ENCODE measurements at regions not wholly inside any gene's neighbourhood (a gene's known extent, or its start where the extent isn't known, plus 50 kb on each side); places are given as distances from the start of the nearest gene placed in this dataset.

- Histone ChIP-seq H3K27me3 (no peaks in the 10 kb centered on the region), H3K4me1 (no peaks in the 10 kb centered on the region), H3K36me3 (no peaks in the 10 kb centered on the region), H3K27ac (no peak overlapping the region), H3K4me3 (no peak overlapping the region), H3K9me3 (no peaks in the 10 kb centered on the region)
- ATAC-seq: no peak
- TF ChIP-seq POLR2A (IDR thresholded peaks at IDR 0.05): no peak
- TF ChIP-seq CTCF (IDR thresholded peaks at IDR 0.05 in 4 of 5, conservative IDR thresholded peaks at IDR 0.05 in 1 of 5): no peak
- intact Hi-C loops (cut with DNase I; ENCODE audit: low total_unique reads): no loop called here
- no peak for DNase-seq
- in situ Hi-C loops (cut with MboI; ENCODE audit: low sequenced_read_pairs in 4 of 4): no loop called here
Measured at GRCh38 chr4:166502660-166503059, 629.6 kb downstream of the TLL1 start.

GRCh38 chr4:166506051-166506450, 633.0 kb downstream of the TLL1 start:
- Histone ChIP-seq H3K4me3 (no peak overlapping the region), H3K36me3 (no peaks in the 10 kb centered on the region), H3K4me1 (no peaks in the 10 kb centered on the region), H3K9me3 (no peaks in the 10 kb centered on the region), H3K27ac (no peak overlapping the region), H3K27me3 (no peaks in the 10 kb centered on the region)
- intact Hi-C loops (cut with DNase I; ENCODE audit: low total_unique reads): no loop called here
- no peak for ATAC-seq
- TF ChIP-seq POLR2A (IDR thresholded peaks at IDR 0.05): no peak
- no peak for TF ChIP-seq CTCF (IDR thresholded peaks at IDR 0.05 in 4 of 5, conservative IDR thresholded peaks at IDR 0.05 in 1 of 5)
- in situ Hi-C loops (cut with MboI; ENCODE audit: low sequenced_read_pairs in 4 of 4): no loop called here
- DNase-seq: no peak

DNA sequence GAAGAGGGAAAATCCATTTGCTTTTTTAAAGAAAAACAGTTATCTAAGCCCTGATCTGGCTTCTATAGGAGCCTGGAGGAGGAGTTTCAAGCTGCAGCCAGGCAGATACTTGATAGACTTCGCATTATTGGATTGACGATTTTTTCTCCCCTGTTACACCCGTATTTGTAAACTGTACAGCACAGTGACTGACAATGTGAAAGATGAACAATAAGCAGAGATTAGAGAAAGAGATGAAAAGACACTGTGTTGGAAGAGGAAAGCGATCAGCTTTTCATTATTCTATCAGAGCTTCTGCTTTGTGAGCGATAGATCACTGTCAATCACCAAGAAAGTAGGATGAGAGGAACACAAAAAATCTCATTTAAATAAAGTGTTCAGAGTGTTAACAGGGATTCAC, 639.2 kb downstream of the TLL1 start:
- H3K36me3 ChIP-seq: no peaks in the 10 kb centered on the region
- H3K4me3 ChIP-seq: no peak overlapping the region
- no peaks in the 10 kb centered on the region for H3K27me3 ChIP-seq
- no peak for DNase-seq
- H3K27ac ChIP-seq: no peak overlapping the region
- in situ Hi-C loops (cut with MboI; ENCODE audit: low sequenced_read_pairs in 4 of 4) (no loop called here), intact Hi-C loops (cut with DNase I; ENCODE audit: low total_unique reads) (no loop called here)
- no peak for ATAC-seq
- H3K9me3 ChIP-seq: no peaks in the 10 kb centered on the region
- TF ChIP-seq POLR2A (IDR thresholded peaks at IDR 0.05) (no peak), CTCF (IDR thresholded peaks at IDR 0.05 in 4 of 5, conservative IDR thresholded peaks at IDR 0.05 in 1 of 5) (no peak)
- no peaks in the 10 kb centered on the region for H3K4me1 ChIP-seq

- Histone ChIP-seq H3K4me3 (no peak overlapping the region), H3K36me3 (no peaks in the 10 kb centered on the region), H3K27ac (no peak overlapping the region), H3K4me1 (no peaks in the 10 kb centered on the region), H3K9me3 (no peaks in the 10 kb centered on the region), H3K27me3 (no peaks in the 10 kb centered on the region)
- TF ChIP-seq CTCF (IDR thresholded peaks at IDR 0.05 in 4 of 5, conservative IDR thresholded peaks at IDR 0.05 in 1 of 5) (no peak), POLR2A (IDR thresholded peaks at IDR 0.05) (no peak)
- DNase-seq (no peak), ATAC-seq (no peak)
- in situ Hi-C loops (cut with MboI; ENCODE audit: low sequenced_read_pairs in 4 of 4): no loop called here
- intact Hi-C loops (cut with DNase I; ENCODE audit: low total_unique reads): no loop called here
Measured at GRCh38 chr4:166518315-166518714, 645.3 kb downstream of the TLL1 start.

- H3K4me1 ChIP-seq: no peaks in the 10 kb centered on the region
- no peaks in the 10 kb centered on the region for H3K27me3 ChIP-seq
- in situ Hi-C loops (cut with MboI; ENCODE audit: low sequenced_read_pairs in 4 of 4) (no loop called here), intact Hi-C loops (cut with DNase I; ENCODE audit: low total_unique reads) (no loop called here)
- H3K4me3 ChIP-seq: no peak overlapping the region
- TF ChIP-seq CTCF (IDR thresholded peaks at IDR 0.05 in 4 of 5, conservative IDR thresholded peaks at IDR 0.05 in 1 of 5) (no peak), POLR2A (IDR thresholded peaks at IDR 0.05) (no peak)
- DNase-seq (no peak), ATAC-seq (no peak)
- no peak overlapping the region for H3K27ac ChIP-seq
- no peaks in the 10 kb centered on the region for H3K36me3 ChIP-seq
- no peaks in the 10 kb centered on the region for H3K9me3 ChIP-seq
Measured at GRCh38 chr4:166518776-166519175, 645.7 kb downstream of the TLL1 start.
